ENCODE measurements at regions not wholly inside any gene's neighbourhood (a gene's known extent, or its start where the extent isn't known, plus 50 kb on each side); places are given as distances from the start of the nearest gene placed in this dataset.

DNA sequence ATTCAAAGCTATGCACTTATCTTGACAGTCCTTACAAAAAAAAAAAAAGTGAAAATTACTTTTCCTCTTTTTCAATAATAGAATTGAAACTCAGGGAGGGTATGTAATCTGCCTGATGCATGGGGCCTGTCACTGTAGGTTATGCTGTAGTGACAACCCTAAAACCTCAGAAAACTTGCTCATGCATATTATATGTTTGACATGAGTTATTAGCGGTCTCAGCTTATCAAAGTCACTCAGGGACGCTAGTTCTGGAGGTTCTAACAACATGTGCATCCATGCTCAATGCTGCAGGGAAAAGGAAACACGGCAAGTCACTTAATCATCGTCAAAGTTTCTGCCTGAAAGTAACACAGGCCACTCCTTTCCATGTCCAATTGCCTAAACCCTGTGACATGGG lies 78.4 kb upstream of the TMEM252 start:
- Histone ChIP-seq H3K9ac (replicated peaks in 1 of 4; ENCODE audit: extremely low read depth in 1 of 4, low read depth in 3 of 4, low read length in 3 of 4) (no peak overlapping the region), H3K27me3 (replicated peaks in 1 of 4; ENCODE audit: control insufficient read depth in 3 of 4, extremely low read depth in 1 of 4, insufficient read depth in 3 of 4, low read length in 3 of 4) (0 out of 7 replicates have a peak, but pooled peaks cover 0 to 3% (median 0%) of the 10 kb centered on the region in 4 experiments)

More for the DNA sequence above, 78.4 kb upstream of the TMEM252 start:
- H2AK5ac ChIP-seq (ENCODE audit: low read depth, low read length) = no peak overlapping the region
- H3K36me3 ChIP-seq (ENCODE audit: control insufficient read depth in 2 of 4, insufficient read depth in 4 of 4, low read length in 3 of 4) = no peaks in the 10 kb centered on the region
- H2AFZ ChIP-seq (ENCODE audit: low read length) = no peak overlapping the region
- no peaks in the 10 kb centered on the region for H3K4me1 ChIP-seq (replicated peaks in 1 of 4; ENCODE audit: control insufficient read depth in 3 of 4, insufficient read depth in 4 of 4, low read length in 3 of 4)
- H4K20me1 ChIP-seq (replicated peaks in 1 of 2; ENCODE audit: control insufficient read depth in 1 of 2, insufficient read depth in 2 of 2, low read length in 2 of 2) = no peaks in the 10 kb centered on the region
- 82% methylated on average over 4 of the region's 4 CpGs; no CpG with 5 or more reads in 1 of the 2 experiments for WGBS, 2 experiments (ENCODE audit: extremely low coverage in 1 of 2, insufficient coverage in 1 of 2, insufficient read length in 1 of 2, insufficient replicate concordance in 2 of 2, low coverage in 1 of 2, low lambda C conversion rate in 2 of 2, missing lambda C conversion rate in 1 of 2)
- no peak overlapping the region for H4K91ac ChIP-seq (replicated peaks; ENCODE audit: insufficient read length, low read length)
- TF ChIP-seq TBP (IDR thresholded peaks at IDR 0.05; ENCODE audit: low read depth, low read length) (no peak), CREB1 (IDR thresholded peaks at IDR 0.05) (no peak), JUND (IDR thresholded peaks at IDR 0.05; ENCODE audit: low read length) (no peak), TAF1 (IDR thresholded peaks at IDR 0.05; ENCODE audit: low read depth, low read length) (no peak), SUZ12 (IDR thresholded peaks at IDR 0.05; ENCODE audit: low read length) (no peak), TAF7 (optimal IDR thresholded peaks at IDR 0.05; ENCODE audit: borderline replicate concordance, low read depth, low read length) (no peak), NANOG (IDR thresholded peaks at IDR 0.05; ENCODE audit: insufficient read depth, low read depth, low read length, poor library complexity, severe bottlenecking) (no peak), POLR2A (IDR thresholded peaks at IDR 0.05; ENCODE audit: control extremely low read depth in 1 of 2, low read depth in 2 of 2, low read length in 2 of 2) (no peak), POLR2AphosphoS5 (IDR thresholded peaks at IDR 0.05; ENCODE audit: low read depth, low read length) (no peak)
- no peaks in the 10 kb centered on the region for H3K23me2 ChIP-seq (ENCODE audit: low read depth, low read length)
- no peak overlapping the region for H3K18ac ChIP-seq (ENCODE audit: extremely low read depth, low read length)
- H4K8ac ChIP-seq (ENCODE audit: extremely low read depth, insufficient read depth, low read length) = no peak overlapping the region
- H2BK12ac ChIP-seq (ENCODE audit: low read depth, low read length) = no peak overlapping the region
- H2BK15ac ChIP-seq (ENCODE audit: low read length) = no peak overlapping the region
- no peaks in the 10 kb centered on the region; a peak in 1 of 4 replicates for H3K9me3 ChIP-seq (ENCODE audit: insufficient read depth in 2 of 2, low read depth in 1 of 2, low read length in 1 of 2)
- FAIRE-seq = no peak
- H2BK120ac ChIP-seq (replicated peaks; ENCODE audit: low read depth, low read length) = no peak overlapping the region
- no peak for DNase-seq (ENCODE audit: low read depth in 1 of 2, low spot score in 2 of 2)
- no peaks in the 10 kb centered on the region for H3K79me2 ChIP-seq (ENCODE audit: control insufficient read depth in 1 of 2, insufficient read depth in 2 of 2, low read length in 2 of 2)
- H3K4me3 ChIP-seq (ENCODE audit: extremely low read depth in 1 of 4, insufficient read depth in 2 of 4, low read depth in 3 of 4, low read length in 4 of 4) = no peak overlapping the region
- H3K56ac ChIP-seq (replicated peaks; ENCODE audit: insufficient read length, low read depth, low read length) = no peak overlapping the region
- no peak overlapping the region for H2BK5ac ChIP-seq (ENCODE audit: low read depth, low read length)
- no peak overlapping the region for H2BK20ac ChIP-seq (ENCODE audit: low read length)
- H3K4me2 ChIP-seq (ENCODE audit: insufficient read depth in 1 of 2, low read depth in 2 of 2, low read length in 2 of 2) = no peak overlapping the region
- ChIA-PET CTCF (ENCODE audit: partially characterized antibody) (interaction anchor here (0.7 to 1.3 kb wide), 3 partner anchors 15 to 381 kb away, joined by 3 to 5 read pairs (median 4); no protein-coding TSS in a partner anchor), POLR2A (ENCODE audit: partially characterized antibody) (no interaction called here)
- H3K14ac ChIP-seq (ENCODE audit: insufficient read length) = no peak overlapping the region
- H3K79me1 ChIP-seq (ENCODE audit: low read depth, low read length) = no peaks in the 10 kb centered on the region
- H3K4ac ChIP-seq (replicated peaks; ENCODE audit: insufficient read length, low read depth, low read length) = no peak overlapping the region
- H3K27ac ChIP-seq (ENCODE audit: low read depth, low read length) = no peak overlapping the region
- H4K5ac ChIP-seq (ENCODE audit: insufficient read length, low read depth, low read length) = no peak overlapping the region
- no peak overlapping the region for H3K23ac ChIP-seq (ENCODE audit: insufficient read length)
